CD14-positive monocyte (primary cell): ENCODE measurements at regions not wholly inside any gene's neighbourhood (a gene's known extent, or its start where the extent isn't known, plus 50 kb on each side); places are given as distances from the start of the nearest gene placed in this dataset.

Experiments used
- DNase-seq, 3 donors: peaks; one replicate each; pipeline ENCODE4 v3.0.0-alpha.2; 2011 to 2022
- H2AFZ ChIP-seq: 2 replicates; pipeline ENCODE4 v1.6.0; 2012; ENCODE audit warnings: mild to moderate bottlenecking, low read depth, low read length, inconsistent platforms; ENCODE audit not compliant: insufficient read depth, poor library complexity, severe bottlenecking
- H3K27ac ChIP-seq, 2 donors: 1 replicate in 1 of 2; 2 replicates in 1 of 2; pipeline ENCODE4 v1.5.1; 2012 to 2013; ENCODE audit warnings: low read length in 2 of 2, control low read depth in 1 of 2, inconsistent platforms in 1 of 2, low read depth in 1 of 2, mild to moderate bottlenecking in 1 of 2
- H3K27me3 ChIP-seq, 2 donors: one replicate each; pipeline versions ENCODE4 v1.6.0 to v1.6.1; 2011 to 2013; ENCODE audit warnings: low read length in 2 of 2; ENCODE audit not compliant: control insufficient read depth in 2 of 2, insufficient read depth in 2 of 2
- H3K36me3 ChIP-seq, 2 donors: replicated peaks in 1 of 2; 1 replicate in 1 of 2; 2 replicates in 1 of 2; pipeline versions ENCODE4 v1.5.1 to v1.6.1; 2012 to 2013; ENCODE audit warnings: low read length in 2 of 2, control low read depth in 1 of 2, inconsistent platforms in 1 of 2, mild to moderate bottlenecking in 1 of 2; ENCODE audit not compliant: insufficient read depth in 2 of 2, control insufficient read depth in 1 of 2
- H3K4me1 ChIP-seq, 2 donors: 1 replicate in 1 of 2; 2 replicates in 1 of 2; pipeline versions ENCODE4 v1.5.1 to v1.6.1; 2012 to 2013; ENCODE audit warnings: low read length in 2 of 2, control low read depth in 1 of 2, inconsistent platforms in 1 of 2, mild to moderate bottlenecking in 1 of 2, moderate library complexity in 1 of 2; ENCODE audit not compliant: insufficient read depth in 2 of 2, control insufficient read depth in 1 of 2
- H3K4me2 ChIP-seq: replicated peaks from 2 replicates; pipeline ENCODE3; 2012; ENCODE audit warnings: low read length, moderate library complexity, mild to moderate bottlenecking; ENCODE audit not compliant: poor library complexity, severe bottlenecking; ENCODE audit errors: extremely low read depth
- H3K4me3 ChIP-seq, 3 experiments: fragments of 200-600 bp in 1 of 3; sonication (generic) in 1 of 3; replicated peaks in 1 of 3; 1 replicate in 2 of 3; 2 replicates in 1 of 3; pipeline ENCODE4 v1.5.1; 2011 to 2013; ENCODE audit warnings: low read length in 3 of 3, mild to moderate bottlenecking in 3 of 3, control low read depth in 2 of 3, low read depth in 2 of 3, inconsistent platforms in 1 of 3, moderate library complexity in 1 of 3
- H3K79me2 ChIP-seq: 2 replicates; pipeline ENCODE4 v1.6.0; 2012; ENCODE audit warnings: mild to moderate bottlenecking, control low read depth, inconsistent platforms, low read length, moderate library complexity; ENCODE audit not compliant: insufficient read depth
- H3K9ac ChIP-seq: 2 replicates; pipeline ENCODE4 v1.6.0; 2017; ENCODE audit warnings: low read length, mild to moderate bottlenecking; ENCODE audit not compliant: insufficient read depth, poor library complexity, severe bottlenecking
- H3K9me3 ChIP-seq, 2 donors: replicated peaks in 1 of 2; 1 replicate in 1 of 2; 2 replicates in 1 of 2; pipeline versions ENCODE4 v1.5.1 to v1.6.1; 2012 to 2013; ENCODE audit warnings: low read length in 2 of 2, control low read depth in 1 of 2; ENCODE audit not compliant: control insufficient read depth in 1 of 2, insufficient read depth in 1 of 2
- H4K20me1 ChIP-seq: 2 replicates; pipeline ENCODE4 v1.6.0; 2012; ENCODE audit warnings: mild to moderate bottlenecking, low read length, control low read depth, moderate library complexity; ENCODE audit not compliant: insufficient read depth
- H3K27ac Mint-ChIP-seq, 7 donors: one replicate each; pipeline ENCODE4 v1.8.0; 2020; ENCODE audit warnings: mild to moderate bottlenecking in 7 of 7, mixed read lengths in 7 of 7, moderate library complexity in 6 of 7, inconsistent platforms in 2 of 7
- H3K27me3 Mint-ChIP-seq, 3 donors: one replicate each; pipeline ENCODE4 v1.8.0; 2021 to 2022; ENCODE audit warnings: low read depth in 3 of 3, mild to moderate bottlenecking in 3 of 3, mixed read lengths in 3 of 3, moderate library complexity in 3 of 3, inconsistent platforms in 1 of 3
- H3K36me3 Mint-ChIP-seq, 2 donors: one replicate each; pipeline ENCODE4 v1.8.0; 2020; ENCODE audit warnings: mixed read lengths in 2 of 2, inconsistent platforms in 1 of 2, mild to moderate bottlenecking in 1 of 2
- H3K4me1 Mint-ChIP-seq: one replicate; pipeline ENCODE4 v1.8.0; 2020; ENCODE audit warnings: mild to moderate bottlenecking, mixed read lengths
- H3K4me3 Mint-ChIP-seq, 2 donors: one replicate each; pipeline ENCODE4 v1.8.0; 2020; ENCODE audit warnings: mild to moderate bottlenecking in 2 of 2, mixed read lengths in 2 of 2, moderate library complexity in 1 of 2
- H3K9me3 Mint-ChIP-seq, 7 donors: one replicate each; pipeline ENCODE4 v1.8.0; 2020 to 2022; ENCODE audit warnings: mixed read lengths in 7 of 7, mild to moderate bottlenecking in 6 of 7, moderate library complexity in 6 of 7, inconsistent platforms in 2 of 7
- WGBS: methylation state at CpG from one replicate; pipeline ENCODE4 v1.1.5; 2013; ENCODE audit warnings: missing lambda C conversion rate; ENCODE audit not compliant: insufficient coverage; 5-methylcytosine and 5-hydroxymethylcytosine counted together
- intact Hi-C, 2 donors: fragments of 100-400 bp; cut with micrococcal nuclease; formaldehyde crosslinking; loops; one replicate each; pipeline versions ENCODE4 v1.15.0 to v1.15.1; 2023
- TF ChIP-seq, protein P1 (sequence below): fragments of 200-600 bp; IDR thresholded peaks from one replicate; pipeline ENCODE4 v1.8.0; 2022; ENCODE audit warnings: antibody characterized with exemption, mild to moderate bottlenecking

DNA sequence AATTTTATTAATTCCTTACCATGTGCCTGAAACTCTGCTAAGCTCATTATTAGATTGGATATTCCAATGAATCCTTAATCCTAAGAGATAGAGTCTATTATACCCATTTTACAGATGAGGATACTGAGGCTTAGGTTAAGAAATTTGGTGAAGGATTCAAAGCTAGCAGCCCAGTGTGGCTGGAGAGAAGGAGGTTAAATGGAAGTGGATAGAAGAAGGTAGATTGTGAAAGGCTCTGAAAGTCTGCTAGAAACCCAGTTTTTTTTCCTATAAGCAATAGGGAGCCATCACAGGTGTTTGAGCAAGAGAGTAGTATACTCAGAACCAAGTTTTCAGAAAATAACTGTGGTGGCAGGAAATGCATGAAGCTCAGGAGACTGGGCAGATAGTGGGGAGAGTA lies 265.8 kb upstream of the NEBL start:
- TF ChIP-seq, protein P1, sequence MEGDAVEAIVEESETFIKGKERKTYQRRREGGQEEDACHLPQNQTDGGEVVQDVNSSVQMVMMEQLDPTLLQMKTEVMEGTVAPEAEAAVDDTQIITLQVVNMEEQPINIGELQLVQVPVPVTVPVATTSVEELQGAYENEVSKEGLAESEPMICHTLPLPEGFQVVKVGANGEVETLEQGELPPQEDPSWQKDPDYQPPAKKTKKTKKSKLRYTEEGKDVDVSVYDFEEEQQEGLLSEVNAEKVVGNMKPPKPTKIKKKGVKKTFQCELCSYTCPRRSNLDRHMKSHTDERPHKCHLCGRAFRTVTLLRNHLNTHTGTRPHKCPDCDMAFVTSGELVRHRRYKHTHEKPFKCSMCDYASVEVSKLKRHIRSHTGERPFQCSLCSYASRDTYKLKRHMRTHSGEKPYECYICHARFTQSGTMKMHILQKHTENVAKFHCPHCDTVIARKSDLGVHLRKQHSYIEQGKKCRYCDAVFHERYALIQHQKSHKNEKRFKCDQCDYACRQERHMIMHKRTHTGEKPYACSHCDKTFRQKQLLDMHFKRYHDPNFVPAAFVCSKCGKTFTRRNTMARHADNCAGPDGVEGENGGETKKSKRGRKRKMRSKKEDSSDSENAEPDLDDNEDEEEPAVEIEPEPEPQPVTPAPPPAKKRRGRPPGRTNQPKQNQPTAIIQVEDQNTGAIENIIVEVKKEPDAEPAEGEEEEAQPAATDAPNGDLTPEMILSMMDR, result no peak
- H3K27ac ChIP-seq, result no peak overlapping the region
- no peak overlapping the region for H3K9ac ChIP-seq
- no peaks in the 10 kb centered on the region for H3K79me2 ChIP-seq
- H3K27ac Mint-ChIP-seq, result no peak overlapping the region
- H4K20me1 ChIP-seq, result no peaks in the 10 kb centered on the region
- peaks cover 0 to 5% of the 10 kb centered on the region in 2 donors for H3K27me3 ChIP-seq
- H3K4me1 Mint-ChIP-seq, result no peaks in the 10 kb centered on the region
- H3K27me3 Mint-ChIP-seq, result peaks cover 1 to 6% (median 2%) of the 10 kb centered on the region in 3 donors
- H3K36me3 ChIP-seq, result no peaks in the 10 kb centered on the region
- H3K4me1 ChIP-seq, result no peaks in the 10 kb centered on the region
- H3K4me3 ChIP-seq, result no peak overlapping the region
- no peak for DNase-seq
- H2AFZ ChIP-seq, result no peak overlapping the region
- H3K9me3 ChIP-seq, result peaks cover 0 to 8% of the 10 kb centered on the region in 2 donors
- H3K4me3 Mint-ChIP-seq, result no peak overlapping the region
- peaks cover 0 to 7% (median 0%) of the 10 kb centered on the region in 7 donors for H3K9me3 Mint-ChIP-seq
- intact Hi-C loops, result no loop called here
- H3K4me2 ChIP-seq, result no peak overlapping the region
- H3K36me3 Mint-ChIP-seq, result peaks cover 0 to 10% of the 10 kb centered on the region in 2 donors

DNA sequence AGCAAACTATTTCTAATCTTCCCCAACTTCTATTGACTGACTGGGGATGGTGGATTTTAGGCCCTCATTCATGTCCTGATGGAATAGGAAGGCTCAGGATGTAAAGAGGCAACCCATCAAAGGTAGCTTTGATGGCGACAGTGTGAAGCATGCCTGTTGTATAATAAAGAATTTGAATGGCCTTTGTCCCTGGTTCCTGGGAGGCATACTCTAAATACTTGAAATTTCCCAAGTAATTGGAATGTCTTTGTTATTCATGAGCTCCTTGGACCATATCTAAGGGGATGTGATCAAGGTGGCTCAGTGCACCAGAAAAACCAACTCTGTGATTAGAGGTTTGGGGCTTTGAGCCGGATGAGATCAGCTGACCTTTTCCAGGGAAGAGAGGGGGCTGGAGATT lies 264.5 kb upstream of the NEBL start:
- no peak for DNase-seq
- H3K9me3 Mint-ChIP-seq, result peaks cover 0 to 7% (median 0%) of the 10 kb centered on the region in 7 donors
- Histone ChIP-seq H4K20me1 (no peaks in the 10 kb centered on the region), H3K4me1 (no peaks in the 10 kb centered on the region), H3K27ac (no peak overlapping the region), H3K36me3 (no peaks in the 10 kb centered on the region), H3K27me3 (peaks cover 0 to 2% of the 10 kb centered on the region in 2 donors), H3K4me3 (no peak overlapping the region), H3K9ac (no peak overlapping the region), H2AFZ (no peak overlapping the region), H3K4me2 (no peak overlapping the region), H3K79me2 (no peaks in the 10 kb centered on the region), H3K9me3 (peaks cover 0 to 8% of the 10 kb centered on the region in 2 donors)
- peaks cover 0 to 10% of the 10 kb centered on the region in 2 donors for H3K36me3 Mint-ChIP-seq
- TF ChIP-seq, protein P1, result no peak
- no peak overlapping the region for H3K4me3 Mint-ChIP-seq
- H3K4me1 Mint-ChIP-seq, result no peaks in the 10 kb centered on the region
- peaks cover 3 to 5% (median 3%) of the 10 kb centered on the region in 3 donors for H3K27me3 Mint-ChIP-seq
- H3K27ac Mint-ChIP-seq, result no peak overlapping the region
- intact Hi-C loops, result no loop called here
- WGBS, result no CpG with 5 or more reads among the region's 2 CpGs
